Glutamatergic neuron (in vitro differentiated cells): ENCODE measurements at regions not wholly inside any gene's neighbourhood (a gene's known extent, or its start where the extent isn't known, plus 50 kb on each side); places are given as distances from the start of the nearest gene placed in this dataset.

ENCODE experiments used
- DNase-seq: peaks from one replicate; pipeline ENCODE4 v3.0.0; 2022
- H3K27ac Mint-ChIP-seq: one replicate; pipeline ENCODE4 v1.8.0; 2020; ENCODE audit warnings: mild to moderate bottlenecking, mixed read lengths, inconsistent platforms; ENCODE audit not compliant: unreplicated experiment
- H3K27me3 Mint-ChIP-seq: one replicate; pipeline ENCODE4 v1.8.0; 2020; ENCODE audit warnings: mild to moderate bottlenecking, moderate library complexity, mixed read lengths, inconsistent platforms; ENCODE audit not compliant: unreplicated experiment
- H3K36me3 Mint-ChIP-seq: one replicate; pipeline ENCODE4 v1.8.0; 2020; ENCODE audit warnings: mild to moderate bottlenecking, mixed read lengths, inconsistent platforms; ENCODE audit not compliant: unreplicated experiment
- H3K4me1 Mint-ChIP-seq: one replicate; pipeline ENCODE4 v1.8.0; 2020; ENCODE audit warnings: mild to moderate bottlenecking, low read depth, mixed read lengths, inconsistent platforms; ENCODE audit not compliant: unreplicated experiment
- H3K4me3 Mint-ChIP-seq: one replicate; pipeline ENCODE4 v1.8.0; 2020; ENCODE audit warnings: mild to moderate bottlenecking, mixed read lengths, inconsistent platforms; ENCODE audit not compliant: unreplicated experiment
- H3K9me3 Mint-ChIP-seq: one replicate; pipeline ENCODE4 v1.8.0; 2020; ENCODE audit warnings: mild to moderate bottlenecking, moderate library complexity, mixed read lengths, inconsistent platforms; ENCODE audit not compliant: unreplicated experiment
- TF ChIP-seq, protein P1 (sequence below): fragments of 200-600 bp; sonication (generic); IDR thresholded peaks from one replicate; pipeline ENCODE4 v1.5.0; 2021; ENCODE audit not compliant: partially characterized antibody, unreplicated experiment

- TF ChIP-seq, protein P1, sequence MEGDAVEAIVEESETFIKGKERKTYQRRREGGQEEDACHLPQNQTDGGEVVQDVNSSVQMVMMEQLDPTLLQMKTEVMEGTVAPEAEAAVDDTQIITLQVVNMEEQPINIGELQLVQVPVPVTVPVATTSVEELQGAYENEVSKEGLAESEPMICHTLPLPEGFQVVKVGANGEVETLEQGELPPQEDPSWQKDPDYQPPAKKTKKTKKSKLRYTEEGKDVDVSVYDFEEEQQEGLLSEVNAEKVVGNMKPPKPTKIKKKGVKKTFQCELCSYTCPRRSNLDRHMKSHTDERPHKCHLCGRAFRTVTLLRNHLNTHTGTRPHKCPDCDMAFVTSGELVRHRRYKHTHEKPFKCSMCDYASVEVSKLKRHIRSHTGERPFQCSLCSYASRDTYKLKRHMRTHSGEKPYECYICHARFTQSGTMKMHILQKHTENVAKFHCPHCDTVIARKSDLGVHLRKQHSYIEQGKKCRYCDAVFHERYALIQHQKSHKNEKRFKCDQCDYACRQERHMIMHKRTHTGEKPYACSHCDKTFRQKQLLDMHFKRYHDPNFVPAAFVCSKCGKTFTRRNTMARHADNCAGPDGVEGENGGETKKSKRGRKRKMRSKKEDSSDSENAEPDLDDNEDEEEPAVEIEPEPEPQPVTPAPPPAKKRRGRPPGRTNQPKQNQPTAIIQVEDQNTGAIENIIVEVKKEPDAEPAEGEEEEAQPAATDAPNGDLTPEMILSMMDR = no peak
- H3K9me3 Mint-ChIP-seq = no peaks in the 10 kb centered on the region
- no peaks in the 10 kb centered on the region for H3K27me3 Mint-ChIP-seq
- H3K27ac Mint-ChIP-seq = no peak overlapping the region
- H3K36me3 Mint-ChIP-seq = no peaks in the 10 kb centered on the region
- H3K4me3 Mint-ChIP-seq = no peak overlapping the region
- DNase-seq = no peak
- H3K4me1 Mint-ChIP-seq = no peaks in the 10 kb centered on the region
Measured at GRCh38 chr12:13570005-13570694, 373.6 kb downstream of the EMP1 start.

DNA sequence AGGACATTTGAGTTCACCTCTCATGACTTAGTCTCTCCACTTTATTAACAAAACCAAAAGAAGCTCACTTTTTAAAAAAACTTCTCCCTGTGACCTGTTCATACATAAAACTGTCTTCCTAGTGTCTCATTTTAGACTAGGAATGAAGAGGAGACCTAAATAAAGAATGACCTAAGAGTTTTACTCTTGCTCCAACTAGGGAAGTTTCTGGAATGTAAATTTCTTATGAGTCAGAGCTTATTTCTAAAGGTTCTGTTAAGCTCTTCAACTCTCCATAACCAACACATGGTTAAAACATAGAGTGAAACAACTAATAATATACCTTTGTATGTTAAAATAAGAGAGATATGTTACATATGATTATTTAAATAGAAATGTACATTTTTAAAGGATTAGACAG is 369.8 kb downstream of the EMP1 start:
- H3K27me3 Mint-ChIP-seq = peaks cover 1% of the 10 kb centered on the region
- H3K9me3 Mint-ChIP-seq = no peaks in the 10 kb centered on the region

DNA sequence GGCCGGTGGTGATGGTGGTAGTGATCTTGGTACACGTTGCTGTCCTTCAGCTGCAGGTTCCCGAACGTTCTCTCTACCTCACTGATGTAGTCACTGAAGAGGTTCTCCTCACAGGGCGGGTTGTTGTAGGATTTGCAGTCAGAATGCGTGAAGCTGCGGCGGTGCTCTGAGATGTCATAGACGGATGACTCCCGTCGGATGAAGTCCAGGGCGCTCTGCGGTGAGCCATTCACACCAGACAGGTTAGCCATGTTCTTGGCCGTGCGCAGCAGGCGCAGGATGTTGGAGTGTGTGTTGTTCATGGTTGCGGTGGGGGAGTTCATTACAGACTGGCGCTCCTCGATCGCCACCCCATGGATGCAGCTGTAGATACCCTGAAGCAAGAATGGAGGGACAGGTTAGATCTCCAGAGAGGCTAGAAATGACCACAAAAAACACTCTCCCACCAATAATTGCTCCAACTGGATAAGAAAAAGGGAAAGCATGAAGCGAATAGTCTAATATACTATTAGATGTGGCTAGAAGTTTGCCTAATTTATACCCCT is 367.8 kb downstream of the EMP1 start:
- H3K9me3 Mint-ChIP-seq = no peaks in the 10 kb centered on the region
- H3K4me1 Mint-ChIP-seq = no peaks in the 10 kb centered on the region
- TF ChIP-seq, protein P1 = no peak
- H3K4me3 Mint-ChIP-seq = no peak overlapping the region
- no peak for DNase-seq
- no peaks in the 10 kb centered on the region for H3K36me3 Mint-ChIP-seq
- H3K27ac Mint-ChIP-seq = no peak overlapping the region
- peaks cover 1% of the 10 kb centered on the region for H3K27me3 Mint-ChIP-seq

More for the DNA sequence above, 369.8 kb downstream of the EMP1 start:
- no peak overlapping the region for H3K27ac Mint-ChIP-seq
- H3K36me3 Mint-ChIP-seq = no peaks in the 10 kb centered on the region
- H3K4me1 Mint-ChIP-seq = no peaks in the 10 kb centered on the region
- H3K4me3 Mint-ChIP-seq = no peak overlapping the region
- TF ChIP-seq, protein P1 = no peak
- DNase-seq = no peak

GRCh38 chr12:13563743-13564125 is 367.2 kb downstream of the EMP1 start:
- no peak overlapping the region for H3K4me3 Mint-ChIP-seq
- TF ChIP-seq, protein P1 = no peak
- H3K36me3 Mint-ChIP-seq = no peaks in the 10 kb centered on the region
- H3K27ac Mint-ChIP-seq = no peak overlapping the region
- no peaks in the 10 kb centered on the region for H3K9me3 Mint-ChIP-seq
- DNase-seq = no peak
- peaks cover 1% of the 10 kb centered on the region for H3K27me3 Mint-ChIP-seq
- no peaks in the 10 kb centered on the region for H3K4me1 Mint-ChIP-seq

DNA sequence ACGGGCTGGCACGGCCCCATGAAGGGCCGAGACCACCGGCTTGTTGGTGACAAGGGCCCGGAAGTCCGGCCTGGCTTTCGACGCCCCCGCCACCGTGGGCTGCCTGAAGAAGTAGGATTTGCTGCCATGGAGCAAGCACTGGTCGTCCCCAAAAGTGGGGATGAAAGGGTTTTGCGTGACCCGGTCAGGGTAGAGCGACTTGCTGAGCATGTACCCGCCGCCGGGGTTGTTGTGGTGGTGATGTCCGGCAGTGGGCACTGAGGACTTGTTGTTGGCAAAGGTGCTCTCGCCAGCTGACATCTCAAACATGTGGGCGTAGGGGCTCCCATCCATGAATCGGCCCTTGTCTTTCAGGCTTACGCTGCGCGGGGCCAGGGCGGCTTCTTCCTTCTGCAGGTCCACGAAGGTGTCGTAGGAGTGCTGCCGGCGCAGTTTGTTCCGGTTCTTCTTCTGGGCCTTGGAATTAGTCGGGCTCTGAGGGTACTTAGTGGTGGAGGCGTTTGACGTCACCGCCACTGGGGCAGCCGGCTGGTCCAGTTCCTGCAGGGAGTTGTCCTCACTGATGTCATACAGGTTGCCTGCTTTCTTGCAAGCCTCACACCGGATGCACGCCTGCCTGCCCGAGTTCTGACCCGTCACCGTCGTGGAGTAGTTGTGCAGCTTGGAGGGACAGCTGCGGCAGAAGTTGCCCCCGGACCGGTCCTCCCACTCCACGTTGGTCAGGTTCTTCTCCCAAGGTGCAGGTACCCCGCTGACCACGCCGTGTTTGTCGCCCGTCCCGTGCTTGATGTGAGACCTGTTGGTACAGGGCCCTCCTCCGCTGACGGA is 366.6 kb downstream of the EMP1 start:
- Mint-ChIP-seq H3K4me1 (no peaks in the 10 kb centered on the region), H3K27me3 (peaks cover 1% of the 10 kb centered on the region), H3K9me3 (no peaks in the 10 kb centered on the region), H3K27ac (no peak overlapping the region), H3K4me3 (no peak overlapping the region), H3K36me3 (no peaks in the 10 kb centered on the region)
- TF ChIP-seq, protein P1 = no peak
- no peak for DNase-seq
